Activated CD4-positive, CD25-positive, alpha-beta regulatory T cell treated with anti-CD3 and anti-CD28 coated beads, Interleukin-2, amount 50 U/mL, for 72 hours (primary cell): ENCODE measurements at regions not wholly inside any gene's neighbourhood (a gene's known extent, or its start where the extent isn't known, plus 50 kb on each side); places are given as distances from the start of the nearest gene placed in this dataset.

Experiments used
- DNase-seq: peaks from one replicate; pipeline ENCODE4 v3.0.0; 2021

- DNase-seq, result no peak
These were observed 57.5 kb downstream of the RPL27A start for GRCh38 chr11:8740129-8740528.

GRCh38 chr11:8744423-8744822, 61.8 kb downstream of the RPL27A start:
- no peak for DNase-seq

DNA sequence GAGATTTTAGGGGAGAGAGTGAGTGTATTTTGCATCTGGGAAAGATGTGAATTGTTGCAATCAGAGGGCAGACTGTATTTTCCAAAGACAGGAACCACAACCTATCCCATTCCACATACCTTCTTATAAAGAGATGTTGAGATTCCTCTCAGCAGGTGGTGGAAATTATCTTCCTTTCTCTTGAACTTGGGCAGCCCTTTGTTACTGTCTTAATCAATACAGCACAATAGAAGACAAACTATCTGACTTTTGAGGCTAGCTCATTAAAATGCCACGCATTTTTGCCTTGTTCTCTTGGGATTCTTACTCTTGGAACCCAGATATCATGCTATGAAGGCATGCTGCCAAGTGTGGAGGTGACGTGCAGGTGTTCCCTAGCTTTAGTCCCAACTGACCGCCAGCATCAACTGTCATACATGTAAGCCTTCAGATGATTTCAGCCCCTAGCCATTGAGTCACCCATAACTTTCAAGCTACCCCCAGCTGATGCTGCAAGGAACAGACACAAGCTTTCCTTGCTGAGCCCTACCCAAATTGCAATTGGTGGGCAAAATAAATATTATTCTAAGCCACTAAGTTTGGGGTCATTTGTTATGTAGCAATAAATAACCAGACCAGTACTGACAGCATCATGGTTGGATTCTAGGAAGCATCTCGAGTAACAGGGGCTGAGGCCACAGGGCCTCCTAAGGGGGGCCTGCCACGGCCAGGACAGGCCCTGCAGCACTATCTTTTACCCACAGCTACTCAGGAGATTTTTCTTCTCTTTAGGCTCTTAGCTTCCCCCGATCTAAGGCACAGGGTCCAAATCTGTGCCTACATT, 63.0 kb downstream of the RPL27A start:
- no peak for DNase-seq

DNA sequence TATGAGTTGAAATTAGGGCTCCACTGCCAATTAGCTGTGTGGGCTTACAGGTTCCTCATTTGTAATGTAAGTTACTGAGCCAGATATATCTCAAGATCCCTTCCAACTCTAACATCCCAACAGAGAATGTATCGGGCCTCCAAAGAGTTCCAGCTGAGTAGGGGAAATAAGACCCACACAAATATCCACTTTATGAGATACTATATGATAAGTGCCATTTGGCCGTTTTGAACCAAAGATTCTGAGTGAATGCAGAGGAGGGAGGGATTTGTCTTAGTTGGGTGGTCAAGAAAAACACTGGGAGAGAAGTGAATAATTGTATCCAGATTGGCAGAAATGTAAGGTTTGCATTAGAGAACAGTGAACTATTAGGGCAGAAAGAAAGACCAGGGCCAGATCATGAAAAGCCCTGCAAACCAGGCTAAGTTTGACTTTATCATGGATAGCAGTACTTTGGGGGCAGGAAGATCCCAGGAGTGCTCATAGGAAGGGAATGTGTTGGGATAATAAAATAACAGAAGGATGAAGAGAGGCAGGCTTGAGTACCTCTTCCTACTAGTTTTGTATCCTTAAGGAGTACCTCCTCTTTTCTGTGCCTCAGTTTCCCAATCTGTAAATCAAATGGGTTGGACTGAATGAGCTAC, 63.9 kb downstream of the RPL27A start:
- DNase-seq, result no peak

- DNase-seq, result no peak
These were observed 64.6 kb downstream of the RPL27A start for GRCh38 chr11:8747173-8747572.

DNA sequence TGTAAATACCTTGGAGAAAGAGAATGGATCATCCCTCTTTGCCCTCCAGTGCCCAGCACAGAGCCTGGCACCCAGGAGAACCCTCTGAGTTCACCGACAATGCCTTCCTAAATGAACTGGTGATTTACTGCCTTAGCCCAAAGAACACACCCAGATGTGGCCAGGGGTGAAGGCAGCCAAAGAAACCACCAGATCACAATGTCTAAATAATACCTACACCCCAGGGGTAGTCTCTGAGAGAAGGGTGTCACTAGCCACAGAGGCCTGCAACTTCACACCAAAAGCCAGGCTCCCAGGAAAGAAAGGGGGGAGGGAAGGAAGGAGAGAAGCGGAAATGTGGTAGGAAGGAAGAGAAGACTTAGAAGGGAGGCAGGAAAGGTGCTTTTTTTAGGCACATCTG, 65.7 kb downstream of the RPL27A start:
- no peak for DNase-seq

DNA sequence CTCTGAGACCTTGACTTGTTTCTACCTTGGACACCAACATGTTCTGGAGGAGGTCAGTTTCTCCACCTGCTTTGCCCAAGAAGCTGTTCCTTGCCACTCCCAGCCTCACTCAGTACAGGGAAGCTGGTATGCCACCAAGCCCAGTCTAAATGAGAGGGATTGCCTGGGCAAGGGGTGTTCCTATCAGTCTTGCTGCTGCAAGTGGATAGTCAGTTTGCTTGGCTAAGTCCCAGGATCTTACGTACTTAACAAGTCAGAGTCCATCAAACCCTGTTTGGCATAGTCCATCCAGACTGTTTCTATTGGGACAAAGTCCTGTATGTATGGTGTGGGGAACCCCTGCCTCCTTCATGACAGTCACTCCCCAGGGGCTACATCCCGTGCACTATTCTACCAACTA, 66.6 kb downstream of the RPL27A start:
- DNase-seq, result no peak

DNA sequence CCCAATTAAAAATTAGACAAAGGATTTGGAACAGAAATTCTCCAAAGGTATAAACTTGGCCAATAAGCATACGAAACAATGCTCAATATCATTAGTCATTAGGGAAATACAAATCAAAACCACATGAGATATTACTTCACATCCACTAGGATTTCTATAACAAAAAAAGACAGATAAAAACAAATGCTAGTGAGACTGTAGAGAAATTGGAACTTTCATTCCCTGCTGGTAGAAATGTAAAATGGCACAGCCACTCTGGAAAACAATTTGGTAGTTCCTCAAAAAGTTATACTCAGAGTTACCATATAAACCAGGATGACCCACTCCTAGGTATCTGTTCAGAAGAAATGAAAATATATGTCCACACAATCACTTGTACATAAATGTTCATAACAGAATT, 71.6 kb downstream of the RPL27A start:
- no peak for DNase-seq

DNA sequence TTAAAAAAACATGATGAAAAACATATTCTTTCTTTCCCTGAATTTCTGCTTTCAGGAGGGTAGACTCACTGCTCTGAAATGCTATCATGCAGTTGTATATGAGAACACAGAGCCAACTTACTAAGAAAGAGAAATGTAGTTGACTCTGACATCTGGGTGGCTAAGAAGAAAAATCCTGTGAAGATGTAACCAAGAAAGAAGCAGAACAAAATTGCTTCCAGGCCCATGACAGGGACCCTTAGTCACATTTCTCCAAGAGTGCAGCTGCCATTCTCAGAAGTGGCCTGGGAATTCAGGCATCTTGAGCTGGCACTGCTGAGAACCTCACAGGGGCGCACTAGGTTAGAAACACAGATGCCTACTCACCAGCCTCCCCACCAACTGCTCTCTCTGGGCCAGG, 73.6 kb downstream of the RPL27A start:
- no peak for DNase-seq

DNA sequence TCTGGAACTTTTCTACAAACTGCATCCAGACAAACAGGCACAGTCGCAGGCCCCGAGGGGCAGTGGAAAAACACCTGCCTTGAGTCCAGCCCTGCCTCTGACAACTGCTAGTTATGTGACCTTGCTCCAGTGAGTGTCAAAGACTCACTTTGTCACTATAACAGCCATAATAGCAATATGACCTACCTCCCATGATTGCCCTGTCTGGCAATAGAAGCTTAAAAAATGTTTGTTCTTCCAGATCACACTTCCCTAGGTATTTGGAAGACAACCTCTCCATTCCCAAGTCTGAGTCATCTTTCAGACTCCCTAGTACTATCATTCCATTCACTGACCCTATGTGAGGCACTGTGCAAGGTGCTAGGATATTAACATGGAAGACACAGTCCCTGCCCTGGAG, 74.5 kb downstream of the RPL27A start:
- DNase-seq, result no peak

- DNase-seq, result no peak
These were observed 74.9 kb downstream of the RPL27A start for GRCh38 chr11:8757533-8757932.

DNA sequence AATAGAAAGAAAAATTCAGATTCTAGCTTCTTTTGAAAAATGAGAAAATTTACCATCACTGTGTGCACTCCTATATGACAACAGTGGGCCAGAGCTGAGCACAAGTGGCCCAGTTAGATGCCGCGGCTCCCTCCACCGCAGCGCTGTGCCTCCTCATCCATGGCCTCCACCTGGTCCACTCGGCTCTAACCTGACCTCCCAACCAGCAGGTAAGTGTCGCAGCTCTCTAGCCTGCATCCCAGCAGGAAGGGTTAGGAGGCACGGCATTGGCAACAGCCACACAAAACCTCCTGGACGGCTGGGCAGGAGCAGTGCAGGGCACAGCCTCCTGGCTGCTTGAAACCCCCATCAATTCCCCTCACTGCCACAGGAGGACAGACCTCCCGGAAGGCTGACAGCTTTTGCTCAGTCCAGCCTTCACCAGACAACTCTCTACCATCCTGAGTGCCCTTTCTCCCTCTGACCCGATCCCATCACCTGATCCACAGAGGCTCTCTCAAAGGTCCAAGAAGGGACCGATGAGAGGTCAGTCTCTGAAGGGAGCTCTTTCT, 76.1 kb downstream of the RPL27A start:
- DNase-seq, result no peak

- no peak for DNase-seq
These were observed 77.0 kb downstream of the RPL27A start for GRCh38 chr11:8759634-8760033.

DNA sequence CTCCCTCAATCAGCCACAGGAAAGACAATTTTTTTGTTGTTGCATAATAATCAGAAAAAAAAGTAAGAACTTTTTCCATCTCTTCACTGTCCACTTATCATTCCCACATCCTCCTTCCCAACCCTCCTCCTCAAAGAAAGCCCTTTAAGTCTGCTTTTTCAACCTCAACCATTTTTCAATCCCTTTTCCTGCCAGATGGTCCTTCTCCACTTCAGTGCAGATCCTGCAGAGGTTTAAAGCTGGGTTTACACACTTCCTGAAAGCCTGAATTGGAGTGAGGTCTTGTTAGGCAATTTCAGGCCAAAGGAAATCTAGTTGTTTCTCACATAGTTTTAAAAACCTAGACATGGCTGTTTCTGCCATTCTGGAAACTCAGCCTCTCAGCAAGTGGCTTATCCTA, 78.3 kb downstream of the RPL27A start:
- DNase-seq, result no peak

- no peak for DNase-seq
These were observed 80.6 kb downstream of the RPL27A start for GRCh38 chr11:8763070-8763685.

DNA sequence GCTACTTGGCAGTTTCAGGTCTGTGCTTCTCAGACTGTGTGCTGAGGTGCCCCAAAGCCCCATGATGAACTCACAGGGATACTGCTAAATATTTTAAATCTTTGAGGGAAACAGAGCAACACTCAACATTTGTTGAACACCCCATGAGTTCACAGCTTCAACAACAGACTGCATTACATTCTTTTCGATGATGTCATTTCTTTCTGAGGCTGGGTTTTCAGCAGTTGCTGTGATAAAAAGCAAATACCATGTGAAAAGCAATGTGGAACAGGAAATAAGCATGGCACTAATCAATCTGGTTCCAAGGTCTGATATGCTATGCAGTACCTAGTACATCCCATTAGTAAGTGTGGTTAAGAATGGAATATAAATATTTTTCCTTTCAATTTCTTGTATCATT, 82.7 kb downstream of the RPL27A start:
- DNase-seq, result no peak

DNA sequence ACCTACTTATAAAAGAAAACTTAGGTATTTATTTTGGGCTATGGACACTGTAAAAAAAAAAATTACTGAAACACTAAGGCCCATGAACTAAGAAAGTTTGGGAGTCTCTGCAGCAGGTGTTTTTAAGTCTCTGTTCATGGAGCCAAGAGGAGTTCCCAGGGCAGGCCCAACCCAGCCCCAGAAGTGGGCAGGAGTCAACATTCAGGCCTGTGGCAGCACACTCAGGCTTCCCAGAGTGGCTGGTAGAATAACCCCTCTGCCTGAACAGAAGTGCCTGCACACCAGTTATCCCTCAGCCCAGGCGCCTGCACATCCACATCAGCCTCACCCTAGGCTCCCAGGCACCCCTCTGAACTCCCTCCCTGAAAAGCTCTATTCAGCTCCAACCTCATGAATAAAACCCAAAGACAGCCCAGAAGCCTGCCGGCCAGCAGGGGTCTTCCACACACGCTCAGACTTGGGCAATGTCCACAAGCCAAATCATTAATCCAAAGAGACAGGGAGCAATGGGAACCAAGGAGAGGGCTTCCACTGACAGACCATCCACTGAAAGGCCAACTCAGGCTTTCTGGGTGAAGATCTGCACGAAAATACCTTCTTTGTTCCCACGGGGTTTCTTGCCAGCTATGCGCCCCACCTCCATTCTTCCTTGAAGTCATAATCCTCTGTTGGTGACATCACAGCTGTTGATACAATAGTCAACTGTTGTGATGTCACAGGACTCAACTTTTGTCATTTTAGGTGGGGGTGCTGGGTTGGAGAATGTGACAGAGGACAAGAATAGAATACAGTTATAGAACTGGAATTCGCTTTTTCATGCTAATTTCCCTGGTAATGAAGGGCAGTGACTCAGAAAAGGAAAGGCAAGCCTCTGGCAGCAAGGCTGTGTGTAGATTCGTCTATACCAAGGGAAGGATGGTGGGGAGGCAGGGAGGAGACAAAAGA, 83.7 kb downstream of the RPL27A start:
- DNase-seq, result no peak

GRCh38 chr11:8766988-8767374, 84.4 kb downstream of the RPL27A start:
- no peak for DNase-seq

DNA sequence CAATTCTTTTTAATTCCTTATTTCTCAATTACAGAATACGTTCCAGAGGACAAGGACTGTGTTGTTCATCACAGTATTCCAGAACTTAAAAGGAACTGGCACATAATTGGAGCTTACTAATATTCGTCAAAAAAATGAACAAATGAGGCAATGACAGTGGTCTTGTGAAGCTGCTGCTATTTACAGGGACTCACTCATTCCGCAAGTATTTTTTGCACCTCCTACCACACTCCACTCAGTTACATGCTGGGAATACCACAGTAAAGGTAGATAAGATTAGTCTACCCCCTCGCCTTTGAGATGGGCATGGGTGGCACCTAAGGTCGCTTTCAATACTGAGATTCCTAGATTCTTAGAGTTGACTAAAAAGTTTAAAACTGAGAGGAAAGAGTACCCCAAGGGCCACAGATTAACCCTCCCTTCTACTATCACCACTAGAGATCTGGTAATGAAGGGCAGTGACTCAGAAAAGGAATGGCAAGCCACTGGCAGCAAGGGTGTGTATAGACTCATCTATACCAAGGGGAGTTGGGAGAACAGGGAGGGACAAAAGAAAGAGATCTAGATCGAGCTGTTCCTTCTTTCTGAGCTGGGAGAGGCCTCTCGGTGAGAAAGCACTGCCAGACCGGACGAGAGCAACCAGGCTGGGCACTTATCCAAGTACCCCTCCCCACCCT, 85.0 kb downstream of the RPL27A start:
- no peak for DNase-seq

DNA sequence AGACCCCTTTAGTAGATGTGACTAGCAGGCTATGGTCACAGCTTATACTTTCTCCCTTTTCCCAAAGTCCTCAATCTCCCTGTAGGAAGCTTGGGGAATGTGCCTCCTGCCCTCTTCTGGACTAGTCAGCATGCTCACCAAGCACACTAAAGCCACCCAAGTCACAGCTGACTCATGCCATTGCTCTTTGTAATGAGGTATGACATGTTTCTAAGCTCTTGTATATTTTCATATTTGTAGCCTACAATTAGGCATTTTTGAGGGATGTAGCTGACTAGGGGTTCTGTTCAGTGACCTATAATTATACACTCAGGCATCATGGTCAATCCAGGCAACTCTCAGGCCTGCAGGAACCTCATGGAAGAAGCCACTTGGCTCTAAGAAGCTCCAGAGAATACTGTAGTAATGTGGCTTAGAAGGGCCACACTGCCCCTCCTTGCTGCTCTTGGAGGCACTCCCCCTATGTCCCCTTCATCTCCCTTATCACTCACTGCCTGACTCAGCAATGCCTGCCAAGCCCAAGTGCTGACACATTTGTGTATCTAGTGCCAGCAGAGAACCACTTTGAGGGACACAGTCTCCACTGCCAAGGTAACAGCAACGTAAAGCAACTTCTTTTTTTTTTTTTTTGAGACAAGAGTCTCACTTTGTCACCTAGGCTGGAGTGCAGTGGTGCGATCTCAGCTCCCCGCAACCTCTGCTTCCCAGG, 86.2 kb downstream of the RPL27A start:
- no peak for DNase-seq
